GM23248 (cell line): ENCODE measurements at regions not wholly inside any gene's neighbourhood (a gene's known extent, or its start where the extent isn't known, plus 50 kb on each side); places are given as distances from the start of the nearest gene placed in this dataset.
A peak's percentile ranks its signal among the peaks of the same experiment; 100 is the strongest.

ENCODE experiments used
- DNase-seq: peaks from one replicate; pipeline ENCODE4 v3.0.0-alpha.2; 2015
- H2AFZ ChIP-seq: fragments of 200-600 bp; sonication (generic); 2 replicates; pipeline ENCODE4 v1.6.1; 2016; ENCODE audit warnings: antibody characterized with exemption
- H3F3A ChIP-seq: fragments of 200-600 bp; sonication (generic); 2 replicates; pipeline ENCODE4 v1.6.1; 2016; ENCODE audit warnings: mild to moderate bottlenecking, antibody characterized with exemption, mixed run types; ENCODE audit not compliant: insufficient read depth
- H3K27ac ChIP-seq: fragments of 200-600 bp; sonication (generic); 2 replicates; pipeline ENCODE4 v1.5.1; 2016; ENCODE audit warnings: mild to moderate bottlenecking
- H3K27me3 ChIP-seq: fragments of 200-600 bp; sonication (generic); replicated peaks from 2 replicates; pipeline ENCODE4 v1.6.1; 2016; ENCODE audit warnings: mild to moderate bottlenecking; ENCODE audit not compliant: insufficient read depth
- H3K36me3 ChIP-seq: fragments of 200-600 bp; sonication (generic); 2 replicates; pipeline ENCODE4 v1.6.1; 2016; ENCODE audit warnings: low read depth, mild to moderate bottlenecking
- H3K4me1 ChIP-seq: fragments of 200-600 bp; sonication (generic); 2 replicates; pipeline ENCODE4 v1.6.1; 2016; ENCODE audit warnings: mild to moderate bottlenecking; ENCODE audit not compliant: insufficient read depth
- H3K4me2 ChIP-seq: fragments of 200-600 bp; sonication (generic); one replicate; pipeline ENCODE4 v1.6.1; 2016; ENCODE audit warnings: mild to moderate bottlenecking; ENCODE audit not compliant: unreplicated experiment
- H3K4me3 ChIP-seq: fragments of 200-600 bp; sonication (generic); 2 replicates; pipeline ENCODE4 v1.5.1; 2016; ENCODE audit warnings: mild to moderate bottlenecking
- H3K79me2 ChIP-seq: fragments of 200-600 bp; sonication (generic); 2 replicates; pipeline ENCODE4 v1.6.1; 2016; ENCODE audit warnings: mild to moderate bottlenecking; ENCODE audit not compliant: insufficient read depth
- H3K9ac ChIP-seq: fragments of 200-600 bp; sonication (generic); 2 replicates; pipeline ENCODE4 v1.6.1; 2016; ENCODE audit warnings: mild to moderate bottlenecking
- H3K9me2 ChIP-seq: fragments of 200-600 bp; sonication (generic); 2 replicates; pipeline ENCODE4 v1.6.1; 2016; ENCODE audit warnings: mixed run types, mild to moderate bottlenecking, moderate library complexity; ENCODE audit not compliant: insufficient read depth
- H3K9me3 ChIP-seq: fragments of 200-600 bp; sonication (generic); one replicate; pipeline ENCODE4 v1.6.1; 2017; ENCODE audit warnings: low read depth
- H4K20me1 ChIP-seq: fragments of 200-600 bp; sonication (generic); 2 replicates; pipeline ENCODE4 v1.6.0; 2016; ENCODE audit not compliant: insufficient read depth
- EZH2 ChIP-seq: fragments of 200-600 bp; sonication (generic); IDR thresholded peaks from 2 replicates; pipeline ENCODE4 v1.6.1; 2018; ENCODE audit warnings: antibody characterized with exemption, mild to moderate bottlenecking; ENCODE audit not compliant: insufficient read depth, poor library complexity, severe bottlenecking
- EZH2phosphoT487 ChIP-seq: fragments of 200-600 bp; sonication (generic); IDR thresholded peaks from 2 replicates; pipeline ENCODE4 v1.6.1; 2018; ENCODE audit warnings: antibody characterized with exemption, moderate library complexity, mild to moderate bottlenecking, low read depth; ENCODE audit not compliant: insufficient read depth
- WGBS, 2 experiments: methylation state at CpG; one replicate each; pipeline ENCODE4 v1.1.6; 2015 to 2017; ENCODE audit warnings: low lambda C conversion rate in 2 of 2, low coverage in 1 of 2; ENCODE audit errors: missing lambda C conversion rate in 2 of 2; 5-methylcytosine and 5-hydroxymethylcytosine counted together
- in situ Hi-C: fragments of 300-500 bp; cut with MboI; formaldehyde crosslinking; loops from 2 replicates; pipeline ENCODE4 v1.15.0; 2020

DNA sequence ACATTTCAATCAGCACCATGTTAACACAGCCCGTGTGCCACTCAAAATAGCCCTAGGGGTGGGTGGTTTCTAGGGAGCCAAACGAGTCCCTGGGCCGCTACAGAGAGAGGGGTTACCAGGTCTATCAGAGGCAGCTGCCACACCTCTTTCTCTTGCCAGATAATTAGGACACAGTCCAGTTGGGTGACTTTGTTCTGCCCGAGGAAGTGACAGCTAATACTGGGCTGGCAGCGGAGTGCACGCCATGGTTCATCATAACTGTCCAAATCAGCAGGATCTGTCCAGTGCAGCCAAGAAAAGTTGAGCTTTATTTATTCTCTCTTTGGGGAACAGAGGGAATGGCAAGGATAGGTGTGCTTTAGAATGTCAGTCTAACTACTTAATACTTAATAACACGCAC lies 583.8 kb downstream of the BRINP1 start:
- Histone ChIP-seq H3K4me3 (no peak overlapping the region), H3K27ac (no peak overlapping the region), H2AFZ (no peak overlapping the region), H3K4me1 (no peaks in the 10 kb centered on the region), H3K9me3 (no peaks in the 10 kb centered on the region), H3K4me2 (no peak overlapping the region), H4K20me1 (no peaks in the 10 kb centered on the region), H3F3A (no peaks in the 10 kb centered on the region), H3K9ac (no peak overlapping the region), H3K79me2 (no peaks in the 10 kb centered on the region), H3K9me2 (no peaks in the 10 kb centered on the region), H3K27me3 (no peaks in the 10 kb centered on the region), H3K36me3 (no peaks in the 10 kb centered on the region)
- TF ChIP-seq EZH2: no peak
- no peak for TF ChIP-seq EZH2phosphoT487
- in situ Hi-C loops: no loop called here
- WGBS, 2 experiments: 24 to 37% methylated on average over 7 of the region's 7 CpGs
- no peak for DNase-seq

DNA sequence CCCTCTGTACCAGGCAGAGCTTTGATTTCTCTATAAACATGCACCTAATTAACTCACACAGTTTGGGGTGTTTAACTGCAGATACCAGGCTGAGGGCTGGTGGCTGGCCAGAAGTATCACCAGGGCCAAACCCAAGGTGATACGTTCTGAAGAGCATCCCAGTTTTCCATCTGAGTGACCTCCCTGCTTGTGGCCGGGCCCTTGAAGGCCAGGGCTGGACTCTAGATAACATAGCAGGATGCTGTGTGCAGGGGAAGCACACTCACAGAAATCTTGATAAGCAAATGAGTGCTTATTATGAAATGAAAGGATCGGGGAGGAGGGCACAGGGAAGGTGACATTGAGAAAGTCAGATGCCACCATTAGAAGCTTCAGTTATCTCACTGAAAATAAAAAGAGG lies 582.4 kb downstream of the BRINP1 start:
- no peaks in the 10 kb centered on the region for H3K9me2 ChIP-seq
- H3K27me3 ChIP-seq: no peaks in the 10 kb centered on the region
- H3F3A ChIP-seq: no peaks in the 10 kb centered on the region
- H3K36me3 ChIP-seq: no peaks in the 10 kb centered on the region
- H3K27ac ChIP-seq: no peak overlapping the region
- no peaks in the 10 kb centered on the region for H4K20me1 ChIP-seq
- DNase-seq: no peak
- in situ Hi-C loops: no loop called here
- no peaks in the 10 kb centered on the region for H3K4me1 ChIP-seq
- H3K9ac ChIP-seq: no peak overlapping the region
- H3K79me2 ChIP-seq: no peaks in the 10 kb centered on the region
- WGBS, 2 experiments: 16 to 23% methylated on average over 3 of the region's 3 CpGs
- H3K9me3 ChIP-seq: no peaks in the 10 kb centered on the region
- H3K4me2 ChIP-seq: no peak overlapping the region
- H3K4me3 ChIP-seq: no peak overlapping the region
- no peak overlapping the region for H2AFZ ChIP-seq
- no peak for TF ChIP-seq EZH2phosphoT487
- no peak for TF ChIP-seq EZH2

DNA sequence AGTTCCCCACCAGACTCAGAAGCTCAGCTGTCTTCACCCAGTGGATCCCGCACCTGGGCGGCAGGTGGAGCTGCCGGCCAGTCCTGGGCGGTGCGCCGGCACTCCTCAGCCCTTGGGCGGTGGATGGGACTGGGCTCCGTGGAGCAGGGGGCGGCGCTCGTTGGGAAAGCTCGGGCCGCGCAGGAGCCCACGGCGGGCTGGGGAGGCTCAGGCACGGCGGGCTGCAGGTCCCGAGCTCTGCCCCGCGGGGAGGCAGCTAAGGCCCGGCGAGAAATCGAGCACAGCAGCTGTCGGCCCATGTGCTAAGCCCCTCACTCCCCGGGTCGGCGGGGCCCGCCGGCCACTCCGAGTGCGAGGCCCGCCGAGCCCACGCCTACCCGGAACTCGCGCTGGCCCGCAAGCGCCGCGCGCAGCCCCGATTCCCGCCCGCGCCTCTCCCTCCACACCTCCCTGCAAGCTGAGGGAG lies 560.0 kb downstream of the BRINP1 start:
- H3K9me3 ChIP-seq: no peaks in the 10 kb centered on the region
- TF ChIP-seq EZH2phosphoT487 (no peak), EZH2 (no peak)

DNA sequence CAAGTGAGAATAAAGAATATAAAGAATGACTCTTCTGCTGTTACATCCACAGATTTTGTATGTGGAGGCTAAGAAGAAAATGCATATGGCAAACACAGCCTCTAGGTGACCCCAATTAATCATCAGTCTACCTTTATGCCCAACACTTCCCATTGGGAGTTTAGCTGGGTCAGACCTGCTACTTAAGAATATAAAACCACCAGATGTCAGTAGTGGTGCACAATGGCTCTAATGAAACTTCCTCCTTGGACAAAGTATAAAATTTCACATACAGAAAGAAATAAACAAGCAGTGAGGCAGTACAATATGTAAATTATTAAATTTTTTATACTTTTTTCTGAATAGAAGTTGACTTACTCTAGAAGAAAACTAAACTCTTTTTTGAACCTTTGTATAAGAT lies 539.9 kb downstream of the BRINP1 start:
- in situ Hi-C loops: no loop called here
- H3K9ac ChIP-seq: no peak overlapping the region
- no peak overlapping the region for H2AFZ ChIP-seq
- peak; percentile 59 for DNase-seq
- H3K27ac ChIP-seq: no peak overlapping the region
- no peaks in the 10 kb centered on the region for H3K9me2 ChIP-seq
- no peaks in the 10 kb centered on the region for H3K79me2 ChIP-seq
- H3K4me2 ChIP-seq: no peak overlapping the region
- H3K27me3 ChIP-seq: no peaks in the 10 kb centered on the region
- H3K9me3 ChIP-seq: no peaks in the 10 kb centered on the region
- H3K4me3 ChIP-seq: no peak overlapping the region
- H4K20me1 ChIP-seq: no peaks in the 10 kb centered on the region
- no peaks in the 10 kb centered on the region for H3K36me3 ChIP-seq
- no peak for TF ChIP-seq EZH2phosphoT487
- no peaks in the 10 kb centered on the region for H3K4me1 ChIP-seq
- no peaks in the 10 kb centered on the region for H3F3A ChIP-seq

More for the DNA sequence above, 560.0 kb downstream of the BRINP1 start:
- Histone ChIP-seq H3K79me2 (no peaks in the 10 kb centered on the region), H3K4me3 (no peak overlapping the region), H3K9ac (no peak overlapping the region), H3K9me2 (no peaks in the 10 kb centered on the region), H3K4me1 (no peaks in the 10 kb centered on the region), H3K27ac (no peak overlapping the region), H2AFZ (no peak overlapping the region), H3F3A (no peaks in the 10 kb centered on the region), H3K36me3 (no peaks in the 10 kb centered on the region), H3K27me3 (no peaks in the 10 kb centered on the region), H4K20me1 (no peaks in the 10 kb centered on the region), H3K4me2 (no peak overlapping the region)
- 90% methylated on average over 29 to 41 of the region's 47 CpGs for WGBS, 2 experiments
- no peak for DNase-seq
- in situ Hi-C loops: no loop called here

DNA sequence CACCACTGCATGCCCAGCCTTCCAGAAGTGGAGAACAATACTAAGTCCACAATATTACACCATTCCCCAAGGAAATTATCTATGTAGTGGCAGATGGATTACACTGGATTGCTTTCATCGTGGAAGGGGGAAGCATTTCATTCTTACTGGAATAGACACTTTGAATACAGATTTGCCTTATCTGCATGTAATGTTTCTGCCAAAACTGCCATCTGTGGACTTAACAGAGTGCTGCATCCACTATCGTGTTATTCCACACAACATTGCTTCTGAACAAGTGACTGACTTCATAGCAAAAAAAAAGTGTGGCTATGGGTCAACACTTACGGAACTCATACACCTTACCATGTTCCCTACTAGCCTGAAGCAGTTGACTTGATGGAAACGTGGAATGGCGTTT lies 536.9 kb downstream of the BRINP1 start:
- no peaks in the 10 kb centered on the region for H3K36me3 ChIP-seq
- H3K4me3 ChIP-seq: no peak overlapping the region
- DNase-seq: no peak
- no peaks in the 10 kb centered on the region for H4K20me1 ChIP-seq
- no peak overlapping the region for H3K27ac ChIP-seq
- H3K27me3 ChIP-seq: no peaks in the 10 kb centered on the region
- H3F3A ChIP-seq: no peaks in the 10 kb centered on the region
- H3K4me2 ChIP-seq: no peak overlapping the region
- no peaks in the 10 kb centered on the region for H3K4me1 ChIP-seq
- H3K9me2 ChIP-seq: no peaks in the 10 kb centered on the region
- H3K9ac ChIP-seq: no peak overlapping the region
- in situ Hi-C loops: no loop called here
- H3K9me3 ChIP-seq: no peaks in the 10 kb centered on the region
- H2AFZ ChIP-seq: no peak overlapping the region
- H3K79me2 ChIP-seq: no peaks in the 10 kb centered on the region
- 42 to 45% methylated on average over 5 of the region's 5 CpGs for WGBS, 2 experiments
- TF ChIP-seq EZH2phosphoT487 (no peak), EZH2 (no peak)
